Cardiac muscle cell (in vitro differentiated cells and primary cell): ENCODE measurements at regions not wholly inside any gene's neighbourhood (a gene's known extent, or its start where the extent isn't known, plus 50 kb on each side); places are given as distances from the start of the nearest gene placed in this dataset.
A peak's percentile ranks its signal among the peaks of the same experiment; 100 is the strongest.

ENCODE experiments used
- DNase-seq, 2 donors: peaks; one replicate each; pipeline versions ENCODE4 v3.0.0 to v3.0.0-alpha.2; 2010 to 2017; ENCODE audit warnings: low read depth in 1 of 2, low spot score in 1 of 2
- H3K27ac ChIP-seq: fragments of 200-600 bp; sonication (generic); 2 replicates; pipeline ENCODE4 v1.5.1; 2016
- H3K27me3 ChIP-seq: fragments of 200-600 bp; sonication (generic); 2 replicates; pipeline ENCODE4 v1.6.0; 2016; ENCODE audit warnings: control low read depth
- H3K36me3 ChIP-seq: fragments of 200-600 bp; sonication (generic); 2 replicates; pipeline ENCODE4 v1.5.1; 2016; ENCODE audit warnings: control low read depth
- H3K4me1 ChIP-seq: fragments of 200-600 bp; sonication (generic); 2 replicates; pipeline ENCODE4 v1.8.1; 2017; ENCODE audit warnings: low read depth, mild to moderate bottlenecking, mixed run types
- H3K4me3 ChIP-seq: fragments of 200-600 bp; sonication (generic); 2 replicates; pipeline ENCODE4 v1.5.1; 2016; ENCODE audit warnings: mild to moderate bottlenecking
- H3K9me3 ChIP-seq: fragments of 200-600 bp; sonication (generic); 2 replicates; pipeline ENCODE4 v1.5.1; 2017; ENCODE audit warnings: low read depth, mild to moderate bottlenecking, control low read depth
- CTCF ChIP-seq: IDR thresholded peaks from 2 replicates; pipeline ENCODE4 v1.5.1; 2012; ENCODE audit warnings: low read depth, mild to moderate bottlenecking, low read length

GRCh38 chr9:82356131-82356530 is 367.6 kb downstream of the SPATA31D1 start:
- DNase-seq = no peak
- H3K4me1 ChIP-seq = no peaks in the 10 kb centered on the region
- H3K36me3 ChIP-seq = no peaks in the 10 kb centered on the region
- H3K4me3 ChIP-seq = no peak overlapping the region
- H3K27ac ChIP-seq = no peak overlapping the region
- no peak for TF ChIP-seq CTCF
- H3K9me3 ChIP-seq = no peaks in the 10 kb centered on the region
- H3K27me3 ChIP-seq = peaks cover 2% of the 10 kb centered on the region

- Histone ChIP-seq H3K36me3 (no peaks in the 10 kb centered on the region), H3K4me3 (no peak overlapping the region), H3K27me3 (peaks cover 2% of the 10 kb centered on the region), H3K4me1 (no peaks in the 10 kb centered on the region), H3K27ac (no peak overlapping the region), H3K9me3 (no peaks in the 10 kb centered on the region)
- DNase-seq = no peak
- TF ChIP-seq CTCF = no peak
Observed at GRCh38 chr9:82356871-82357270, 368.3 kb downstream of the SPATA31D1 start.

- Histone ChIP-seq H3K9me3 (no peaks in the 10 kb centered on the region), H3K36me3 (no peaks in the 10 kb centered on the region), H3K27me3 (peaks cover 2% of the 10 kb centered on the region), H3K4me1 (no peaks in the 10 kb centered on the region), H3K27ac (no peak overlapping the region), H3K4me3 (no peak overlapping the region)
- no peak for TF ChIP-seq CTCF
- peak in 1 of 2 donors; percentile 6 for DNase-seq
Observed at GRCh38 chr9:82363198-82363597, 374.6 kb downstream of the SPATA31D1 start.

GRCh38 chr9:82363682-82364081 is 375.1 kb downstream of the SPATA31D1 start:
- H3K36me3 ChIP-seq = no peaks in the 10 kb centered on the region
- no peak overlapping the region for H3K4me3 ChIP-seq
- DNase-seq = no peak
- no peaks in the 10 kb centered on the region for H3K4me1 ChIP-seq
- TF ChIP-seq CTCF = no peak
- H3K27me3 ChIP-seq = peaks cover 2% of the 10 kb centered on the region
- H3K9me3 ChIP-seq = no peaks in the 10 kb centered on the region
- no peak overlapping the region for H3K27ac ChIP-seq

- Histone ChIP-seq H3K27me3 (no peaks in the 10 kb centered on the region), H3K9me3 (no peaks in the 10 kb centered on the region), H3K4me3 (no peak overlapping the region), H3K36me3 (no peaks in the 10 kb centered on the region), H3K27ac (no peak overlapping the region), H3K4me1 (no peaks in the 10 kb centered on the region)
- no peak for TF ChIP-seq CTCF
- DNase-seq = no peak
Observed at GRCh38 chr9:82367016-82367415, 378.4 kb downstream of the SPATA31D1 start.

- Histone ChIP-seq H3K27ac (no peak overlapping the region), H3K4me1 (no peaks in the 10 kb centered on the region), H3K27me3 (no peaks in the 10 kb centered on the region), H3K4me3 (no peak overlapping the region), H3K9me3 (no peaks in the 10 kb centered on the region), H3K36me3 (no peaks in the 10 kb centered on the region)
- DNase-seq = no peak
- TF ChIP-seq CTCF = no peak
Observed at GRCh38 chr9:82367929-82368328, 379.4 kb downstream of the SPATA31D1 start.
